ENCODE measurements at regions not wholly inside any gene's neighbourhood (a gene's known extent, or its start where the extent isn't known, plus 50 kb on each side); places are given as distances from the start of the nearest gene placed in this dataset.

GRCh38 chr6:112984899-112985298 is 637.8 kb downstream of the RFPL4B start:
- no peak for DNase-seq (ENCODE audit: extremely low spot score, unreplicated experiment)
- no peak for TF ChIP-seq CTCF (conservative IDR thresholded peaks at IDR 0.05)
- Mint-ChIP-seq H3K4me1 (ENCODE audit: unreplicated experiment) (peaks cover 5% of the 10 kb centered on the region), H3K27me3 (peaks cover 6% of the 10 kb centered on the region), H3K27ac (no peak overlapping the region), H3K9me3 (no peaks in the 10 kb centered on the region), H3K4me3 (no peak overlapping the region), H3K36me3 (no peaks in the 10 kb centered on the region)

GRCh38 chr6:112986321-112986720 is 639.2 kb downstream of the RFPL4B start:
- H3K4me3 Mint-ChIP-seq, result no peak overlapping the region
- H3K4me1 Mint-ChIP-seq (ENCODE audit: unreplicated experiment), result peaks cover 4% of the 10 kb centered on the region
- H3K27me3 Mint-ChIP-seq, result peaks cover 2% of the 10 kb centered on the region
- no peak overlapping the region for H3K27ac Mint-ChIP-seq
- no peak for DNase-seq (ENCODE audit: extremely low spot score, unreplicated experiment)
- no peaks in the 10 kb centered on the region for H3K9me3 Mint-ChIP-seq
- peaks cover 5% of the 10 kb centered on the region for H3K36me3 Mint-ChIP-seq
- TF ChIP-seq CTCF (conservative IDR thresholded peaks at IDR 0.05), result no peak

- TF ChIP-seq CTCF (conservative IDR thresholded peaks at IDR 0.05), result no peak
- Mint-ChIP-seq H3K9me3 (no peaks in the 10 kb centered on the region), H3K4me3 (no peak overlapping the region), H3K4me1 (ENCODE audit: unreplicated experiment) (peaks cover 4% of the 10 kb centered on the region), H3K36me3 (peaks cover 5% of the 10 kb centered on the region), H3K27ac (no peak overlapping the region), H3K27me3 (peaks cover 2% of the 10 kb centered on the region)
- no peak for DNase-seq (ENCODE audit: extremely low spot score, unreplicated experiment)
These were observed 641.6 kb downstream of the RFPL4B start for GRCh38 chr6:112988748-112989147.

- no peak for DNase-seq (ENCODE audit: extremely low spot score, unreplicated experiment)
- peaks cover 2% of the 10 kb centered on the region for H3K27me3 Mint-ChIP-seq
- H3K4me3 Mint-ChIP-seq, result no peak overlapping the region
- H3K9me3 Mint-ChIP-seq, result no peaks in the 10 kb centered on the region
- peaks cover 4% of the 10 kb centered on the region for H3K4me1 Mint-ChIP-seq (ENCODE audit: unreplicated experiment)
- no peak overlapping the region for H3K27ac Mint-ChIP-seq
- no peak for TF ChIP-seq CTCF (conservative IDR thresholded peaks at IDR 0.05)
- H3K36me3 Mint-ChIP-seq, result peaks cover 5% of the 10 kb centered on the region
These were observed 643.8 kb downstream of the RFPL4B start for GRCh38 chr6:112990971-112991370.

- no peak for DNase-seq (ENCODE audit: extremely low spot score, unreplicated experiment)
- Mint-ChIP-seq H3K4me3 (no peak overlapping the region), H3K4me1 (ENCODE audit: unreplicated experiment) (peaks cover 4% of the 10 kb centered on the region), H3K9me3 (no peaks in the 10 kb centered on the region), H3K27me3 (no peaks in the 10 kb centered on the region), H3K36me3 (peaks cover 5% of the 10 kb centered on the region), H3K27ac (no peak overlapping the region)
- no peak for TF ChIP-seq CTCF (conservative IDR thresholded peaks at IDR 0.05)
These were observed 644.8 kb downstream of the RFPL4B start for GRCh38 chr6:112991912-112992311.
